DOHH2 (cell line): ENCODE measurements at regions not wholly inside any gene's neighbourhood (a gene's known extent, or its start where the extent isn't known, plus 50 kb on each side); places are given as distances from the start of the nearest gene placed in this dataset.

ENCODE experiments used
- H3F3A ChIP-seq: fragments of 200-600 bp; sonication (generic), shearing (Covaris generic); 2 replicates; pipeline ENCODE4 v1.6.0; 2016; ENCODE audit warnings: antibody characterized with exemption, mild to moderate bottlenecking; ENCODE audit not compliant: control insufficient read depth, insufficient read depth
- H3K27ac ChIP-seq: fragments of 200-600 bp; sonication (generic); 2 replicates; pipeline ENCODE4 v1.5.1; 2014; ENCODE audit warnings: low read depth, mild to moderate bottlenecking, low read length, moderate library complexity
- H3K27me3 ChIP-seq: fragments of 200-600 bp; sonication (generic); 2 replicates; pipeline ENCODE4 v1.6.1; 2014; ENCODE audit warnings: mild to moderate bottlenecking, low read length, mixed read lengths; ENCODE audit not compliant: control insufficient read depth
- H3K36me3 ChIP-seq: fragments of 200-600 bp; sonication (generic); 2 replicates; pipeline ENCODE4 v1.6.1; 2014; ENCODE audit warnings: mild to moderate bottlenecking, low read length, moderate library complexity, mixed read lengths; ENCODE audit not compliant: control insufficient read depth
- H3K4me1 ChIP-seq: fragments of 200-600 bp; sonication (generic); 2 replicates; pipeline ENCODE4 v1.6.1; 2014; ENCODE audit warnings: mild to moderate bottlenecking, low read length, mixed read lengths; ENCODE audit not compliant: control insufficient read depth
- H3K4me2 ChIP-seq: fragments of 200-600 bp; sonication (generic); 2 replicates; pipeline ENCODE4 v1.6.0; 2014; ENCODE audit warnings: mild to moderate bottlenecking, low read length, moderate library complexity
- H3K4me3 ChIP-seq: fragments of 200-600 bp; sonication (generic); 2 replicates; pipeline ENCODE4 v1.5.1; 2014; ENCODE audit warnings: mild to moderate bottlenecking, low read length, mixed read lengths
- H3K79me2 ChIP-seq: fragments of 200-600 bp; sonication (generic); 2 replicates; pipeline ENCODE4 v1.6.1; 2014; ENCODE audit warnings: mild to moderate bottlenecking, low read length, mixed read lengths; ENCODE audit not compliant: control insufficient read depth
- H3K9me2 ChIP-seq: fragments of 200-600 bp; sonication (generic); replicated peaks from 2 replicates; pipeline ENCODE4 v1.6.1; 2014; ENCODE audit warnings: mild to moderate bottlenecking, low read length, mixed read lengths; ENCODE audit not compliant: control insufficient read depth
- H3K9me3 ChIP-seq: fragments of 200-600 bp; sonication (generic); 2 replicates; pipeline ENCODE4 v1.6.1; 2014; ENCODE audit warnings: antibody characterized with exemption, low read length, mixed read lengths; ENCODE audit not compliant: control insufficient read depth, insufficient read depth
- H4K20me1 ChIP-seq: fragments of 200-600 bp; sonication (generic); 2 replicates; pipeline ENCODE4 v1.6.0; 2014; ENCODE audit warnings: low read depth, mild to moderate bottlenecking, antibody characterized with exemption, low read length, moderate library complexity; ENCODE audit not compliant: control insufficient read depth, insufficient read depth
- EZH2phosphoT487 ChIP-seq: fragments of 200-600 bp; sonication (generic); IDR thresholded peaks from 2 replicates; pipeline ENCODE4 v1.6.1; 2017; ENCODE audit warnings: borderline replicate concordance, mild to moderate bottlenecking, antibody characterized with exemption, low read length, moderate library complexity, mixed read lengths
- TF ChIP-seq, protein P1 (sequence below): fragments of 200-600 bp; sonication (generic); IDR thresholded peaks from one replicate; pipeline ENCODE4 v1.5.1; 2014; ENCODE audit warnings: antibody characterized with exemption, mild to moderate bottlenecking, low read depth, low read length; ENCODE audit not compliant: poor library complexity, severe bottlenecking

DNA sequence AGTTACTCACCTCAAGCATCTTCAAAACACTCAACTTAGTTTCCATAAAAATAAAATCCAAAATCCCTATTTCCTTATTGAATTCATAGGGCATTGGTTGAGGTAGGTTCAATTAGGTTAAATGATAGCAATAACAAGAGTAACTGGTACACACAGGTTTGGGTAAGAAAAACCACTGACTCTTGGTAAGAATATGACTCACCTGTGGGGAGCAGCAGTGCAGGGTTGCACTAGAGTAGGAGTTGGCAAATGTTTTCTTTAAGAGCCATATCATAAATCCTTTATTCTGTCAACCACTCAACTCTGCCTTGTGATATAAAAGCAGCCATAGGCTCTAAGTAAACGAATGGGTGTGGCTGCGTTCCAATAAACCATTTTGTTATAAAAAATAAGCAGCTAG, 71.4 kb upstream of the CDH20 start:
- Histone ChIP-seq H3K79me2 (no peaks in the 10 kb centered on the region), H3K36me3 (no peaks in the 10 kb centered on the region), H4K20me1 (no peaks in the 10 kb centered on the region)

DNA sequence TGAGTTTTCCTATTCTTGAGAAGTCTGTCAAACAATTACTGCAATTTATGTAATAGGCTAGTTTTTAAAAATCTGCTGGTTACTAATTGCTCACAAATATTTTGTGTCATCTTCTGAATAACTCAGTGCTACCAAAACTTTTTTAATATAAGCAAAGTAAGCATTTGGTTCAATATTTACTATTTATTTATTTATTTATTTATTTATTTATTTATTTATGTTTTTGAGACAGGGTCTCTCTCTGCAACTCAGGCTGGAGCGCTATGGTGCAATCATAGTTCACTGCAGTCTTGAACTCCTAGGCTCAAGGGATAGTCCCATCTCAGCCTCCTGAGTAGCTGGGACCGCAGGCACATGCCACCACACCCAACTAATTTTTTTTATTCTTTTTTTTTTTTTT, 60.4 kb upstream of the CDH20 start:
- Histone ChIP-seq H3K79me2 (no peaks in the 10 kb centered on the region), H3K4me1 (no peaks in the 10 kb centered on the region), H3K27me3 (no peaks in the 10 kb centered on the region), H3K9me3 (no peaks in the 10 kb centered on the region), H3K27ac (no peak overlapping the region), H3K4me3 (no peak overlapping the region), H3K36me3 (no peaks in the 10 kb centered on the region), H3K9me2 (no peaks in the 10 kb centered on the region), H4K20me1 (no peaks in the 10 kb centered on the region), H3F3A (no peaks in the 10 kb centered on the region), H3K4me2 (no peak overlapping the region)
- no peak for TF ChIP-seq EZH2phosphoT487
- TF ChIP-seq, protein P1, sequence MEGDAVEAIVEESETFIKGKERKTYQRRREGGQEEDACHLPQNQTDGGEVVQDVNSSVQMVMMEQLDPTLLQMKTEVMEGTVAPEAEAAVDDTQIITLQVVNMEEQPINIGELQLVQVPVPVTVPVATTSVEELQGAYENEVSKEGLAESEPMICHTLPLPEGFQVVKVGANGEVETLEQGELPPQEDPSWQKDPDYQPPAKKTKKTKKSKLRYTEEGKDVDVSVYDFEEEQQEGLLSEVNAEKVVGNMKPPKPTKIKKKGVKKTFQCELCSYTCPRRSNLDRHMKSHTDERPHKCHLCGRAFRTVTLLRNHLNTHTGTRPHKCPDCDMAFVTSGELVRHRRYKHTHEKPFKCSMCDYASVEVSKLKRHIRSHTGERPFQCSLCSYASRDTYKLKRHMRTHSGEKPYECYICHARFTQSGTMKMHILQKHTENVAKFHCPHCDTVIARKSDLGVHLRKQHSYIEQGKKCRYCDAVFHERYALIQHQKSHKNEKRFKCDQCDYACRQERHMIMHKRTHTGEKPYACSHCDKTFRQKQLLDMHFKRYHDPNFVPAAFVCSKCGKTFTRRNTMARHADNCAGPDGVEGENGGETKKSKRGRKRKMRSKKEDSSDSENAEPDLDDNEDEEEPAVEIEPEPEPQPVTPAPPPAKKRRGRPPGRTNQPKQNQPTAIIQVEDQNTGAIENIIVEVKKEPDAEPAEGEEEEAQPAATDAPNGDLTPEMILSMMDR = no peak

More for the DNA sequence above, 71.4 kb upstream of the CDH20 start:
- H3K4me1 ChIP-seq = no peaks in the 10 kb centered on the region
- H3K27ac ChIP-seq = no peak overlapping the region
- no peaks in the 10 kb centered on the region for H3F3A ChIP-seq
- no peak overlapping the region for H3K4me2 ChIP-seq
- no peak for TF ChIP-seq EZH2phosphoT487
- TF ChIP-seq, protein P1 = no peak
- H3K9me2 ChIP-seq = no peaks in the 10 kb centered on the region
- no peaks in the 10 kb centered on the region for H3K9me3 ChIP-seq
- no peaks in the 10 kb centered on the region for H3K27me3 ChIP-seq
- no peak overlapping the region for H3K4me3 ChIP-seq

DNA sequence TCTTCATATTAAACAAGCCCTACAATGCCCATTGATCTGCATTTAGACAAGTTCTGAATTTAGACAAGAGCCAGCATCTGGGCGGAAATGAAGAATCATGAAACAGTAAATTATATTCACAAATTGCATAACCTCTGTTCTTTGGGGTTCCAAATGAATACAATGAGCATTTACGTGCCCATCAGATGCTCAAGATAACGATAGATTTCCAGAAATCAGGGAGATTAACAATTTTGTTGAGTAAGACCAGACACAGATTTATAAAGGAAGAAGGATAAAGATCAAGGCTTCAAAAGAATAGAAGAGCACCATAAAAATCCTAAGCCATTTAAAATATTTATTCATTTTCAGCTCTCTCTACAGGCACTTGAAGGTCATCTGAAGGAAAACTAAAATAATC, 59.7 kb upstream of the CDH20 start:
- no peak for TF ChIP-seq EZH2phosphoT487
- TF ChIP-seq, protein P1 = no peak
- Histone ChIP-seq H3K4me2 (no peak overlapping the region), H3K27me3 (no peaks in the 10 kb centered on the region)

More for the DNA sequence above, 59.7 kb upstream of the CDH20 start:
- H3K27ac ChIP-seq = no peak overlapping the region
- no peaks in the 10 kb centered on the region for H3K9me2 ChIP-seq
- H4K20me1 ChIP-seq = no peaks in the 10 kb centered on the region
- no peak overlapping the region for H3K4me3 ChIP-seq
- H3K4me1 ChIP-seq = no peaks in the 10 kb centered on the region
- H3K79me2 ChIP-seq = no peaks in the 10 kb centered on the region
- no peaks in the 10 kb centered on the region for H3K9me3 ChIP-seq
- H3K36me3 ChIP-seq = no peaks in the 10 kb centered on the region
- H3F3A ChIP-seq = no peaks in the 10 kb centered on the region
